ENCODE measurements at regions not wholly inside any gene's neighbourhood (a gene's known extent, or its start where the extent isn't known, plus 50 kb on each side); places are given as distances from the start of the nearest gene placed in this dataset.

DNA sequence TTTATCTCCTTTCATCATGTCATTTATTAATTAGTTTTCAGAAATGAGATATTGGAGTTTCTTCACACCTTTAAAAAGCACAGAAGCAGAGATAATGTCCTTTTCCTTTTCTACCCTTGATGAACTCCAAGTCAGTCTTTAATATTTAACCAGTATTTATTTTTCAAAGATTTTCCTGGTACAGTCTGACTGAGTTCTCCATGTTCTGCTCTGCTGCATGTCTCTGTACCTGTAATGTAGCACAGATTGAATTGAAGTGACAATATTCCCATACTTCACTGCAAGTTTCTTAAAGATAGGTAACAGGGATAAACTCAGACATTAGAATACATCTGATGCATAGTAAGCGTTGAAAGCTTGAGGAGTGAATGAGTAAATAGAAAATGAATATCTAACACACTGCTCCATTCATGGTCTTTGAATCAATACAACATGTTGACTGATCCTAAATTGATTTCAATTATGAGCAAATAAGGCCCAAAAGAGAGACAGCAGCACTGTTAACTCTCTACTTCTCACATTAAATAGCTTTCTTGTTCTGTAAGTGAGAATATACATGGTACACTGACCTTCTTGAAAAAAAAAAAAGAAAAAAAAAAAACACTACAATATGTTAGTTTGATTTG lies 1323.6 kb upstream of the PRR20A start:
- no peak overlapping the region for H3K4me3 ChIP-seq (ENCODE audit: low read depth, low read length)
- DNase-seq (ENCODE audit: low read depth) = no peak
- TF ChIP-seq, protein P1, sequence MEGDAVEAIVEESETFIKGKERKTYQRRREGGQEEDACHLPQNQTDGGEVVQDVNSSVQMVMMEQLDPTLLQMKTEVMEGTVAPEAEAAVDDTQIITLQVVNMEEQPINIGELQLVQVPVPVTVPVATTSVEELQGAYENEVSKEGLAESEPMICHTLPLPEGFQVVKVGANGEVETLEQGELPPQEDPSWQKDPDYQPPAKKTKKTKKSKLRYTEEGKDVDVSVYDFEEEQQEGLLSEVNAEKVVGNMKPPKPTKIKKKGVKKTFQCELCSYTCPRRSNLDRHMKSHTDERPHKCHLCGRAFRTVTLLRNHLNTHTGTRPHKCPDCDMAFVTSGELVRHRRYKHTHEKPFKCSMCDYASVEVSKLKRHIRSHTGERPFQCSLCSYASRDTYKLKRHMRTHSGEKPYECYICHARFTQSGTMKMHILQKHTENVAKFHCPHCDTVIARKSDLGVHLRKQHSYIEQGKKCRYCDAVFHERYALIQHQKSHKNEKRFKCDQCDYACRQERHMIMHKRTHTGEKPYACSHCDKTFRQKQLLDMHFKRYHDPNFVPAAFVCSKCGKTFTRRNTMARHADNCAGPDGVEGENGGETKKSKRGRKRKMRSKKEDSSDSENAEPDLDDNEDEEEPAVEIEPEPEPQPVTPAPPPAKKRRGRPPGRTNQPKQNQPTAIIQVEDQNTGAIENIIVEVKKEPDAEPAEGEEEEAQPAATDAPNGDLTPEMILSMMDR (conservative IDR thresholded peaks at IDR 0.05; ENCODE audit: low read depth, low read length) = no peak

GRCh38 chr13:55820817-55821216 lies 1319.9 kb upstream of the PRR20A start:
- no peak for DNase-seq (ENCODE audit: low read depth)
- H3K4me3 ChIP-seq (ENCODE audit: low read depth, low read length) = no peak overlapping the region
- TF ChIP-seq, protein P1 (conservative IDR thresholded peaks at IDR 0.05; ENCODE audit: low read depth, low read length) = no peak

DNA sequence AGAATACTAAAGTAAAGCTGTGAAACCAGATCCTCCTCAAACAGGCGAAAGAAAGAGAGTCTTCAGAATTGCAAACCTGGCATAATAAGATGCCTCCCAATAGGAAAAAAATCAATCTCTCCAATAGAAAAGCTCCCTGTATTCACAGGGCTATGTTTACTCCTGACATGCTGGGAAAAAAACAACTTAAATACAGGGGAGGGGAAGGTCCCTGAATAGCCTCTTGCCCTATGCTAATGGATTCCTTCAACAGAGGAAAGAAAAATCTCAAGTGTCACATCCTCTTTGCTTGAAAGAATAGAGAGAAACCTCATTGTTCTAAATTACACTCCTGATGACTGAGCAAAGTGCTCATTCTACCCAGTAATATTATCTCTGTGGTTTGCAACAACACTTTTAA lies 1271.1 kb upstream of the PRR20A start:
- H3K4me3 ChIP-seq (ENCODE audit: low read depth, low read length) = no peak overlapping the region
- no peak for DNase-seq (ENCODE audit: low read depth)
- TF ChIP-seq, protein P1 (conservative IDR thresholded peaks at IDR 0.05; ENCODE audit: low read depth, low read length) = no peak

DNA sequence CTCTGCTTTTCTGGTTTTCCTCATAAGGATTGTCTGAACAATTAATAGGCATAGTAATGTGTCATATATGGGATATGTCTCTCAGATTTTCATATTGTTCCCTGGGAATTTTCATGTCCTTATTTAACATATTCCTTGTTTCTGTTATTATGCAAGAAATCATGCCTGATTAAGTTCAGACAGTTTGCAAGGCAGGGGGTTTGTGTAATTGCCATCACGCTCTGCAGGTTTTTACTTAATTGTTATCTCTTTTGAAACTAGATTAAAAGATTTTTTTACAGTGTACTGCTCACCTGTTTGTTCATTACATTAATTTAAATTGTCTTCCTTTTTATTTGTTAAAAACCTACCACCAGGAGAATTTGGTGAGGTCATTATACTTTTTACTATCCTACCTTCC lies 1253.2 kb upstream of the PRR20A start:
- H3K4me3 ChIP-seq (ENCODE audit: low read depth, low read length) = no peak overlapping the region
- no peak for DNase-seq (ENCODE audit: low read depth)
- TF ChIP-seq, protein P1 (conservative IDR thresholded peaks at IDR 0.05; ENCODE audit: low read depth, low read length) = no peak

GRCh38 chr13:55893540-55893939 lies 1247.2 kb upstream of the PRR20A start:
- DNase-seq (ENCODE audit: low read depth) = no peak
- TF ChIP-seq, protein P1 (conservative IDR thresholded peaks at IDR 0.05; ENCODE audit: low read depth, low read length) = no peak
- H3K4me3 ChIP-seq (ENCODE audit: low read depth, low read length) = no peak overlapping the region

GRCh38 chr13:55937180-55937579 lies 1203.5 kb upstream of the PRR20A start:
- TF ChIP-seq, protein P1 (conservative IDR thresholded peaks at IDR 0.05; ENCODE audit: low read depth, low read length) = no peak
- DNase-seq (ENCODE audit: low read depth) = no peak
- H3K4me3 ChIP-seq (ENCODE audit: low read depth, low read length) = no peak overlapping the region

- DNase-seq (ENCODE audit: low read depth) = no peak
- H3K4me3 ChIP-seq (ENCODE audit: low read depth, low read length) = no peak overlapping the region
- TF ChIP-seq, protein P1 (conservative IDR thresholded peaks at IDR 0.05; ENCODE audit: low read depth, low read length) = no peak
These were observed 1192.5 kb upstream of the PRR20A start for GRCh38 chr13:55948175-55948574.

All from epithelial cell of proximal tubule (primary cell).